ENCODE measurements at regions not wholly inside any gene's neighbourhood (a gene's known extent, or its start where the extent isn't known, plus 50 kb on each side); places are given as distances from the start of the nearest gene placed in this dataset.

DNA sequence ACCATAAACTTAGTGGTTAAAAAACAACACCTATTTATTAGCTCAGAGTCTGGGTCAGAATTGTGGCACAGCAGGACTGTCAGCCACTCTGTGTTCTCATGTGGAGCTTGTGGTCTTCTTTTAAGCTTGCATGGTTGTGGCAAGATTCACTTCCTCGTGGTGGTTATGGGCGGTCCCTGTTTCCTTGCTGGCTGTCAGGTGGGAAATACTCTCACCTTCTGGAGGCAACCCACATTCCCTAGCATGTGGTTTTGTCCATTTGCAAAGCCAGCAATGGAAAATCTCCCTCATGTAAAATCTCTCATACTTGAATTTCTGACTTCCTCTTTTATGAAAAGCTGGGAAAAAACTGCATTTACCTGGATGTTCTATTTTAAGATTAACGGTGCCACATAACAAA, 229.8 kb downstream of the ALX1 start:
- DNase-seq, result no peak

DNA sequence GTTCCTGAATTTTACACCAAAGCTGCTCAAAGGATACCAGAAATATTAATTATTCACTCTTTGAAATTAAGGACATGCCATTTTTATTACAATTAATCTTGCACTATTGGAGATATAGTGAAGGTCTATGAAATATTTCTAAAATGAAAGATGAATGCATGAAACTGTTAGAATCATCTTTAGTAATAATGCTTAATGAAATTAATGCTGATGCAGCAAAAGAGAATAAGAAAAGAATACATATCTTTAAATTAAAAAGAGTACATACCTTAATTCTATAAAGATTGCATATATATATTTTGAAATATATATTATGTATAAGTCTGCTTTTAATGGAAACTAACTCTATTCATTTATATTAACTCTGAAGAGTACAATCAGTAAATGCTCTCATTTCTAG, 236.0 kb downstream of the ALX1 start:
- no peak for DNase-seq

DNA sequence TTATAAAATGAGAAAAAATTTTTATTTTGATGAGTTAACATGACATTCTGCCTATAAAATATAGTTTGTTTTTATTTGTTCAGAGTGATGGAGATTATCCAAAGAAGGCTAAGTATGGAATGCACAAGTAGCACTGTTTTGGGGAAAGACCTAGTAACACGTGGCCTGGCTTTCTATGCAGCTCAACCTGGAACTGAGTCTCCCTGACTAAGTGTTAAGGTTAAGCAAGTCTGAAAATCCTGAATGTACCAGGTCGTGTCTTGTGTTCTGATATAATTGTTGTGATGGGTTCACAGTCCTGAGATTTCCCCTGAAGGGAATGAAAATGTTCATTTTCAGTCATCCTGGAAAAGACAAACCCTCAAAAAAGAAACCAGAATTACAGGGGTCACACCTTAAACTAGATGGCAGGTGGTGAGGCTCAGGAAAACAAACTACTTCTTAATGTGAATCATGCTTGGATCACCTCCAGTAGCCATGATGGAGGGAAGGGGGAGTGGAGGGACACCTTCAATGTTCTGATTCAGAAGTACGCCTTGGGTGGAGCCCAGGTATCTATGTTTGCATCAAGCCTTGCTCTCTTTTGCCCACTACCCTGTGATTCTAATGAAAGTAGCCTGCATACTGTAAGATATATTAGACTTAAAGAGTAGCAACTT, 236.8 kb downstream of the ALX1 start:
- DNase-seq, result no peak

DNA sequence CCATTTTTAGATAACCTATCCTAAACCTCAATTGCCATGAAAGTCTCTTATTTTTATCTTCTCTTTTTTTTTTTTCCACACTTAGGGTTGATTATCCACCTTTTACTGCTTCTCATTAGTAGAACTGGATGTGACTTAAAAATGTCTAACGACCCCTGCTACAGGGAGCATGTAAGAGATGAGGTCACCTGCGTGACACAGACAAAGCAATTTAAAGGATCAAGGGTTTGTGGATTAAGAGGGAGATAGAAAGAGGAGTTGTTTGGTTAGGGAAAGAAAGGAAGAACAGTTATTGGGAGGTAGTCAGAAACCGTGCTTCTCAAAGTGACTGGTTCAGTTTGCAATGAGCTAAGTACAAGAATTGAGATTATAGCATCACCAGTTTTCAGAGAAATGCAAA, 239.1 kb downstream of the ALX1 start:
- DNase-seq, result no peak

DNA sequence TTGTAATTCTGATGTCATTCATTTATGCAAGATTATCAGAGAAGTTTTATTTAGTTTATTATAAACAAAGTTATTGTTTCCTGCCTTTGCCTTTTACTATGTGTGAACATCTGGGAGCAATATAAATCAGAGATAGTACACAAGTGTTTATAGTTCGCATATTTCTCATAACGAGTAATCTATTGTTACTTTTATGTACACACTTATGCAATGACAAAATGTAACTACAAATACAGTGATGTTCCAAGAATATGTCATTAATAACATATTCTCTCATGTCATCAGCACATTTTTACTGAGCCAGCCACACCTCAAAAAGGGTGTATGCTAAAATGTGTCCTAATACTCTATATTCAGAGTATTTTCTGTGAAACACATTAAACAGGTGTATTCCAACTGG, 243.2 kb downstream of the ALX1 start:
- DNase-seq, result no peak

DNA sequence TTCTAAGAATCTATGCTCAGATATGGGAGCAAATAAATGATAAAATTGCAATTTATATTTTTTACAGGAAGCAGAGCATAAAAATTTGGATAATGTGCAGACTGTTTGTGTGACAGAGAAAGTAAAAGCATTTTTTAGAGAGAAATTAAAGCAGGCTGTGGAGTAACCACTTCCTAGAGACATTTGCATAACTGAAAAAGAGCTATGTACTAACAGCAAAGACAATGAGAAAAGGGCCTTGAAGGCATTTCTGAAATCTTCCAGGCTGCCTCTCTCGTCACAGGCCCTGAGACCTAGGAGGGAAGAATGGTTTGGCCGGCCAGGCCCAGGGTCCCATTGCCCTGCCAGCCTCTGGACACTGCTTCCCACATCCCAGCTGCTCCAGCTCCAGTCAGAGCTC, 247.2 kb downstream of the ALX1 start:
- DNase-seq, result no peak

DNA sequence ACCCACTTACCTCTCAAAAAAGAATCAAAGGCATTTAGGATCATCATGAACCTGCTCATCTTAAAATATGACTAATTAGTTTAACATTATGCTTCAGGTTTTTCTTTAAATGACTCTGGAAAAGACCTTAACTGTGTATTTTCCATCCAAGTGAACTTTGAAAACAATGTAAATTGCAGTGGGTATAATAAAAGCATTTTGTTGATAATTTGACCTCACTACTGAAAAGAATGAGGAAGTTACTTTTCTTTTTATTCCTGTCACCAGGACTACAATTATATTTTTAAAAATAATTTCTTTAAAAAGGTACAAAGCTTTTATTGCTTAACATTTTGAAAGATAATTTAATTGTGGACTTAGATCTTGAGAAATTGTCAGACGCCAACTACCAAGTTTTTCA, 249.9 kb downstream of the ALX1 start:
- no peak for DNase-seq

DNA sequence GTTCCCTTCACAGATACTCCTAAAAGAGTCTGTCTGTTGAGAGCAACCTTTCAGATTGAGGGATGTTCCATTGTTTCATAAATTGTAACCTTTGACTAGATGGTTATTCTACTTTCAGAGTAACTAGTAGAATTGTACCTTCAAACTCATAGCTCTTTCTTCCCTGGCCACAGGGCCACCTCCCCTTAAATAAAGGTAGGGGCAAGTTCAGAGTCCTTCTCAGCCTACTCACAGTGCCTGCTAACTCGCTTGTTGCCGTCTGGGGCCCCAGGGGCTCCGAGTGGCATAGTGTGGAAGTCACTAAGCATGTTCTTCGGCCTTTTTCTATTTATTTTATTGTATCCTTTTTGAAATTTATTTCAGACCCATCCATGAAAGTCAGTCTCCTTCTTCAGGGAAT, 250.4 kb downstream of the ALX1 start:
- DNase-seq, result no peak

DNA sequence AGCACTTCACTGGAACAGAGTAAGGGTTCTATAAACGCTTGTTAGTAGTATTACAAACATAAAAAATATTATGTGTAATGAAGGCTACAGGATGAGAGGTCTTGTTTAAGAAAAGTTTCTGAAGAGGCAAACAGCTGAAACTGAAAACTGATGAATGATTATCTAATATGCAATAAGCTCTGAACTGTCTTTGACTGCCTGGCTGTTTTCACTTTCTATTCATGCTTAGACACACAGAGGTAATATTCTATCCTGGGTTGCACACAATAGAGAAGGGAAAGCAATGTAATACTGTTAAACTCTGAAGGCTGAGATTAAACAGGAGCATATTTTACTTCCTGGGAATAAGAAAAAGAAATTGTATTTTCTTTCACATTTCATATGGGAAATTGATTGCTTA, 251.3 kb downstream of the ALX1 start:
- DNase-seq, result no peak

DNA sequence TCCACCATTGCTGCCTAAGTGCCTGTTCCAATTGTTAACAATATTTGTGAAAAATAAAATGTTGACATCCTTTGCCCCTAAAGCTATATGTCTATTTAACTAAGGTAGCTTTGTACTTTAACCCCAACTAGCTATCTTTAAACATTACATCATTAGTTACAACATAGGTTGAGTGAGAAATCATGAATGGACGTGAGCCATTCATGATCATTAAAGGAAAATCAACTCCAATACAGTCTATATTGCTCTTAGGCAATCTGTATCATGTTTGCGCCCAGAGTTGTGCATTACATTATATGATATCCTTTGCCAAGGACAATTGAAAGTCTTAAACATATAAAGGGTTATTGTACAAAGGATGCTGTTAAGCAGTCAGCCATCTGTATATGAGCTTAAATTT, 269.6 kb downstream of the ALX1 start:
- no peak for DNase-seq

DNA sequence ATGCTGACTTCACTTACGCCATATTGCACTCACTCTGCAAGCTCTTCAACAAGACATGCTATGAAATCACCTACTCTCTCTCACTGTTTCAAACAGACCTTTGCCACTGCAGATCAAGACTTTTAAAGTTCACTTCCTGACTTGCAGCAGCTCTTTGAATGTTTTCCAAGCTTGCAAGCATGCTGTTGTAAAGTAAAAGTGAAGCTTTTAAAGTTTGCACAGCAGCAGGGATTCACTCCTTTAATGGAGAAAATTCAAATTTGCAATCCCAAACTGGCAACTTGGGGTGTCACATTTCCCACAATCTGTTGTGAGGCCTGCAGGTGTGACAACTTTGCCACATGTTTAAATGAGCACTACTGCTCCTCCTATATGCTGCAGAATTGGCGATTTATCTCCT, 270.9 kb downstream of the ALX1 start:
- no peak for DNase-seq

DNA sequence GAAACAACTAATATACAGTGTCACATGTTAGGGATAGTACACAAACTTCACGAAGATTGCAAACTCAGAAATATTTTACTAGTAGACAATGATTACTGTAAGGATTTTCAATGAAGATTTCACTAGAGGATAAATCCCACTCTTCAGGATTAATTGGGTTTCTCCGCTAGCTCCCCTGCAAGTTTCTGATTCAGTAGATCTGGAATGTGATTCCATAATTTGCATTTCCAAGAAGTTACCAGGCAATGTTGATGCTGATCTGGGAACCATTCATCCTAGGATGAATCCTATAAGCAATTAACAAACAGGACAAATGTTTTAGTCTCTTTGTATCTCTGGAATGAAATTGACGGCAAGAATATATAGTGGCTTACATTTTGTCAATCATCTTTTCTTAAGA, 272.4 kb downstream of the ALX1 start:
- no peak for DNase-seq

DNA sequence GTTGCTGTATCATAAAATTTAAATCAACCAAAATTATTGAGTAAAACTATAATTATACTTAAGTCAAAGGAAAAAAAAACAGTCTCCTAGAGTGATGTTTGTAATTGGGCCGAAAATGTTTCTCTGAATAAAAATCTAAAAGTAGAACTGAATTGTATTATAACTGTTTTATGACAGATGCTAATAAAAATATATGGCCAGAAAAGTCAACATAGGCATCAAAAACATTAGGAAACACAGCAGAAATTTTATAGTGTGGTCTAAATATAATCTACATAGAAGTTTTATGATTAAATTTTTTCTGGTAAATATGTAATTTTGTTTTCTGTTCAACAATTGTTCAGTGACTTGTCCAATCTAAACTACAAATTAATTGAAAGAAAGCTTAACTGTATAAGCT, 277.8 kb downstream of the ALX1 start:
- DNase-seq, result no peak

DNA sequence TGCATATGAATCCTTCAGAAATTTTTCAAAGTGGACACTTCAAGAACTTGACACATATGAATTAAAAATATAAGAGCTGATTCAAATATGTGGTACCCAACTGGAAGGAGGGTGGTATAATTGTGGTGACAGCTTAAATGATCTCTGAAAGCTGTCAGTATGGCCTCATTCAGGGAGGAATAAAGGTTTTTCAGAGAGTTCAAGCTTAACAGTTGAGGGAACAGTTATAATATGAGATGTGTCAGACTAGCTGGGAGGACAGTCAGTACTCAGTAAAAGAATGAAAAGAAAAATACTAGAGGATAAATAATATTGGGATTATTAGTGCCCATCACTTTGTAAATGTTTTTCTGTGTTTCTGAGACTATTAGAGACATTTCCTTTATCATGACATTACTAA, 277.5 kb downstream of the RASSF9 start:
- DNase-seq, result no peak

DNA sequence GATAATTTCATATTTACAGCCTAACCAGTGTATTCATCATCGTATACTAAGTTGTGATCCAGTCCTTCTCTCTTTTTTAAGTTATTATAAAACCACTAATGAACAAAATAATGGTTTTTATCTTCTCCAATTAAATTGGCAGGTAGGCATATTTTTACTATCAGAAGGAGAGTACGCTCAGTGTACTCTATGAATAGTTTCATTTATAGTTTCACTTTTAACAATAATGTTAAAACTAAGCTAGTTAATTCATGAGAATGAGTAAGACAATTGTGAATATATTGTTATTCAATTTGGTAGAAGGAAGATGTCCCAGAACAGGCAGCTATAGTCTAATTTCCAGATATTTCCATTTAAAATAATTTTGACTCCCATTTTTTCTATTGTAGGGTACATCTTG, 277.1 kb downstream of the RASSF9 start:
- DNase-seq, result no peak

DNA sequence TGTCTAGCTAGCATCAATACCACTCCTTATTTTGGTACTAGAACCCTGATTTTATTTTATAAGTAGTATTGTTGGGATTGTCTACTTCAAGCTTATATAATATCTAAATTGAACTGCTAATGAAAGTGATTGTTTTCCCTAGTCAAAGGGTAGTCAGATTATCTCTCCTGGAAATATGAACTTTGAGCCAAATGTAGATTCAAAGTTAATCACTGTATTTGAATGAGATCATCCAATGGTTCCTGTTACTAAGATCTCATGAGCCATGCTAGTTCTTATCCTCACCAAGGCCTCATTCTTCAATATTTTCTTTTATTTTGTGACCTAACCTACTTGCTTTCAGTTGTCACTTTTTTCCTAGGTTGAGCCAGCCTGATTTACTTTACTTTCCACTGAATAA, 276.7 kb downstream of the RASSF9 start:
- no peak for DNase-seq

DNA sequence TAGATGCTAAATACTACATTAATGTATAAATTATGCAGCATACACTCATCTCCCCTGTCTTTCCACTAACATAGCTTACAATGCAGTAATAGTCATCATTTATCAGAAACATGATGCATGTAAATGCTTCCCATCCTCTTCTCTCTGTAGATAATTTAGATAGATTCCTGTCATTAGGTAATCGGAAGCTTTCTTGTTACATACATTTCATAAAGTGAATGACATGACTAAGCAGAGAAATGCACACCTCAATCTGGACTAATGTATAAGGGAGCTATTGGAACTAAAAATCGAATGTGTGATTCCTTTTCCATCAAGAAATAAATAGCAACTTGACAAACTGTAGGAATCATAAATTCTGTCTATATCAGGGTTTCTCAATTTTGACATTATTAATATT, 273.4 kb downstream of the RASSF9 start:
- DNase-seq, result no peak

DNA sequence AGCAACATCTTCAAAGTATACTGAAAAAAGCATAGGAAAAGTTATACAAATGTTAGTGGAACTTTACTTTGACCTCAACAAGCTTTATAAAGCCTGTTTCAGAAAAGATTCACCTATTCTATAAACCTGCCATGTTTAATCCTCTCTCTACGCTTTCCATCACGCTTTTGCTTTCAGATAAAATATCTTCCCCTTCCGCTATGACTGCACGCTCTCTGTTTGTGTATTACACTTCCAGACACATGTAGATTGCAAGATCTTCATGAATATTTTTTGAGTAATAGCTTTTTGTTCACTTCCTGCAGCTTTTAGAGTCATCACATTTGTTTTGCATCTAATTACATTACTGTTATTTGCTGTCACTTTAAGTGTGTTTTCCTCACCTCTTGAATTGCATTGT, 271.4 kb downstream of the RASSF9 start:
- no peak for DNase-seq

DNA sequence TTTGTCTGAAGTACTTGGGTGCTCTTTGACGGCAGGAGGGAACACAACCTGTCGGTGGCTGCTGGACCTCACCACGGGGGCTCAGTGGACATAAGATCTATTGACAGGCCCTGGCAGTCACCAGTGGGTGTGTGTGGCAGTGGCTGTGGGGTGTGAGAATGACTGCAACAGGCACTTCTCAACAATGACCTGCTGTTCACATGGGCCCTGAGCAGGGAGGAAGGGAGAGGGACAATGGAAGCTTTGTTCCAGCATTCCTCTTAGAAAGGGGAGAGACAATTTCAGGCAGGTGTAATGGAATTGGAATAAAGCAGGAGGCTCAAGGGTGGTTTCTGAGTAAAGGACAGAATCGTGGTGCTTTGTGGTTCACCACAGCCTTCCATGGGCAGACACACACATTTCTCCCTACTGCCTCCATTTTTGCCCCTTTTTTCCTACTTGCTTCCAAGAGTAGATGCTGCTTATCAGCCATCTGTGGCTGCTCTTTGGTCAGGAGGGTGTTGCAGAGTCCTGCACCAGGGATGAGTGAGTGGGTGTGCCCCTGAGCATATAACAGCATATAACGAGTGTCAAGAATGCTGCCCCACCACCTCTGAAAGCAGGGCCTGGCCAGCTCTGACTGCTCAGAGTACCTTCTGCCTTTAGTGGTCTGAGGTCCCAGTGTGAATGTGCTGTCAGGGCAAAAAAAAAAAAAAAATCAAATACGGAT, 267.7 kb downstream of the RASSF9 start:
- no peak for DNase-seq

DNA sequence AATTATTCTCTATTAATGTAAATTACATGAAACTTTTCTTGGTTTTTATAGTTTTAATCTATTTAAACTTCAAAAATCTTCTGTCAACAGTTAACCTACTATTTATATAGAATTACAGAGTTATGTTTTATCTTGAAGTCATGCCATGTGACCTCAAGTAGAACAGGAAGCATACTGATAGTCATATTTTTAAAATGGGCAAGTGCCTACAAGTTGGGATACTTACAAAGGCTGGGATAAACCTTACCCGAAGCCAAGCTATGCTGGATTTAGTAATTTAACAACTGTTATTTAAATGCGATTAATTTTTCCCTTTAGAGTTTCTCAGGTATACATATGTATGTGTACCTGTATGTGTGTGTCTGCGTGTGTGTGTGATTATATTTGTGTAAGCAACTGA, 266.9 kb downstream of the RASSF9 start:
- DNase-seq, result no peak

DNA sequence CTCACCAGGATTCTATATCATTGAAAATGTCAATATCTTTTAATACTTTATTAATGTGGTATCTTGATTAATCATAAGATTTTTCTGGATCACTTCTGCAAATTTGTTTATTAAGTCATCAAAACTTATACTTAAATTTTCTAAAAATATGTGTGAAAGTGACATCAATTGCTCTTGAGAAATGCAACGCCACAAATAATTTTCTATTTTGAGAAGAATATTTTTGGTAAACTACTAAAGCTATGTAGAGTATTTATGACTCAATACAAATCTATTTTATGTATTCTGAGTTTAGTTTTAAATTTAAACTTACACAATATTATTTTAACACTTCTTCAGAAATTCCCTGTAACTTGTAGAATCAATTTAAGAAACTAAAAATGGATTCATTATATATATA, 263.3 kb downstream of the RASSF9 start:
- no peak for DNase-seq

DNA sequence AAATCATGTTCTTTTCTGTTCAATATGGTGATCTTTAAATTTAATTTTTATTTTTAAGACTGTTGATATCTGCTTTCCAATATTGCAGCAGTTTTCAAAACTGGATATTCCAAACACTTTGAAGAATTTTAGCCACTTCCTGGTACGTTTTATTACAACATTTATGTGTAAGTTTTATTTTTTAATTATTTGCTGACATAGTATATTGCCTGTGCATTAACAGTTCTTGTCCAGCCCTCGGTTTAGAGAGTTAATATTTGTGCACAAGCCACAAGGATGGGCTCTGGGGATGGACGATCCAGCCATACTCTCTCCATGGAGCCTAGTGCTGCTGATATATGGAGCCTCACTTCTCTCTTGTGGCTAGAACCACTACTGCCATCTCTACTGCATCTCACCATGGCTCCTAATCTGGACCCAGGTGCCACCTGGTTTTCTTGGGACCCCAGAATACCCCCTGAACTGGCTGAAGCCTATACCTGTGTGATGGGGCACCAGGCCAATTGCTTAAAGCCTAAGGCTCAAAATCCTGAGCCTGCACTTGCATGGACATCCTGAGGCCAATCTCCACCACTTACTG, 262.5 kb downstream of the RASSF9 start:
- DNase-seq, result no peak

DNA sequence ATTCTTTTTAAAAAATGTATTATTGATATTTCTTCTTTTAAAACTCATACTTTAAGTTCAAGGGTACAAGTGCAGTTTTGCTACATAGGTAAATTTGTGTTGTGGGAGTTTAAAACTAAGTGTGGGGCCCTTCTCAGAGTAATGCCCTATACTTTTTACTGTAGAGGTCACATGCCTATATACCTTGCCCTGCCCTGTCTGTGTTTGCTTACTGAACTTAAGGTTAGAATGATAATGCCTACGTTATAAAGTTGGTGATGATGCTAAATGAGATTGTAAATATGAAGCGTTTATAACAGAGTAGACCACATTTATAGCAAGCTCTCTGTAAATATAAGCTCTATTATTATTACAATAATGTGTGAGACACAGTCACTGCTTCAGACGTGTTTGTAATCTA, 261.9 kb downstream of the RASSF9 start:
- no peak for DNase-seq

DNA sequence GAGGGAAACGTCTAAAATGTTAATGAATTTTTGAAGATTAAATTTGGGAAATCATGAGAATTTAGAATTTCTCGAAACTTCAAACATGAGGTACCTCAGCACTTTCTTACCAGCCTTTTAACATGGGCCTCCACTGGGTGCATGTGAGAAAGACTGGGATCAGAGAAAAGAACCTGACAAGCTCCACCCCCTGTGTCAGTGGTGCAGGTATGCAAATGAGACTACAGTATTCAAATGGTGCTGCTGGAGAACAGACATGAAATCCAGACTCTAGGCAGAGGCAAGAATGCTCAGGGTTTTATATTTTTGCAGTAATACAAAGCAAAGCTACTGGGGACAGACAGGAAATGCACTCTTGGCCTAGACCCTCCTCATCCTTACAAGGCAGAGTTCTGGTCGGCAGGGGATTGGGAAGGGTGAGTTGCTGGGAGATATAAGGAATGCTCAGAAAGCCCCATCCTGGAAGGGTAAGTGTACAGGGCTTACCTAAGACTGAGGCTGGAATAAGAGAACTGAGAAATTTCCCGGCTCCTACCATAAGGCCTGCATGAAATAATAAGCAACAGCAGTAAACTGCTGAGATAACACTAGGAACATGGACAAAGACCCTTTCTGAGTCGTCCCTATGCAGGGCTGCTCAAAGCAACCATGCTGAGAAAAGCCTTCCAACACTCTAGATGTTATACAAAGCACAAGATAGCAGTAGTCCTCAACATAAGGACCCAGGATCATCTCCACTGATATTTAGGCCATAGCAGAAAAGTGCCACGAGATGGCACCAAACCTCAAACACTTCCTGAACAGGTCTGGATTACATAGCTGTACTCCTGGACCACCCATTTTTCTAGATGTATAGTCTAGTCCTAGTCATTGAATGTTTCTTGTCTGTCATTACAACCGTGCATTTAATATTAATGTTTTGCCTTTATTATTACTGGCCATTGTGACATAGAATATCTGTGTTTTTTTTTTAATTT, 260.8 kb downstream of the RASSF9 start:
- peak; percentile 5 for DNase-seq
